ENCODE measurements at regions not wholly inside any gene's neighbourhood (a gene's known extent, or its start where the extent isn't known, plus 50 kb on each side); places are given as distances from the start of the nearest gene placed in this dataset.

DNA sequence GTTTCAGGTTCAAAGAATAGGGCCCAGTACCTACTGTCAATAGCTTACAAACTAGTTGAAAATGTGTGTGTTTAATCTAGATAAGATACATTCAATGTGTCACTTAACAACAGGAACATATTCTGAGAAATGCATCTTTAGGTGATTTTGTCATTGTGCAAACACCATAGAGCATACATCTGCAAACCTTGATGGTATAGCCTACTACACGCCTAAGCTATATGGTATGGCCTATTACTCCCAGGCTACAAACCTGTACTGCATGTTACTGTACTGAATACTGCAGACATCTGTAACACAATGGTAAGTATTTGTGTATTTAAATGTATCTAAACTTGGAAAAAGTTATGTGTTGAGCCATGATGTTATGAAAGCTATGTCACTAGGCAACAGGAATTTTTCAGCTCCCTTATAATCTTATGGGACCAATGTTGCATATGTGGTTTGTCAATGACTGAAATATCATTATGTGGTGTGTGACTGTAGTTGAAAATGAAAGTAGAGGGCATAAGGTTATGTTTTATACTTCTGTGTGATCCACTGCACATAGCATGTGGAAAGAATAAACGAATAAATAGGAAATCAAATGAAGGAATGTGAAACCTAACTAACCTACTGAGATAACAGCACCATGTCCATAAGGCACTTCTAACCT, 129.0 kb upstream of the CAMK1G start:
- DNase-seq, result no peak

DNA sequence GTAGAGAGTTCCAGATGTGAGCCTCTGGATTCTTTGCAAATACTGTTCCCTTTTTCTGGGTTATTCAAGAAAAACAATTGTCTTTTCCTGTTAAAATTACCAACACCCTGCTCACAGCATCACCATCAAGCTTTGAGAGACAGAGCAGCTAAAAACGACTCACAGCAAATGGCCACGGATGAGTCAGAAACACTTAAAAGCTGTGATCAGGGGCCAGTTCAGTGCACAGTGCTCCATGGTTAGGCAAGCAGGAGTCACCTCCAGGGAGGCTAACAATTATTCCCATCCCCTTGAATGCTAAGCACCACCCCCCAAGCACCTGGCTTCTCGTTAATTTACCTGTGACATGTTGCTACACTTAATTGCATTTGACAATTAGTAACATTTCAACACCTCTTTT, 128.4 kb upstream of the CAMK1G start:
- DNase-seq, result no peak

DNA sequence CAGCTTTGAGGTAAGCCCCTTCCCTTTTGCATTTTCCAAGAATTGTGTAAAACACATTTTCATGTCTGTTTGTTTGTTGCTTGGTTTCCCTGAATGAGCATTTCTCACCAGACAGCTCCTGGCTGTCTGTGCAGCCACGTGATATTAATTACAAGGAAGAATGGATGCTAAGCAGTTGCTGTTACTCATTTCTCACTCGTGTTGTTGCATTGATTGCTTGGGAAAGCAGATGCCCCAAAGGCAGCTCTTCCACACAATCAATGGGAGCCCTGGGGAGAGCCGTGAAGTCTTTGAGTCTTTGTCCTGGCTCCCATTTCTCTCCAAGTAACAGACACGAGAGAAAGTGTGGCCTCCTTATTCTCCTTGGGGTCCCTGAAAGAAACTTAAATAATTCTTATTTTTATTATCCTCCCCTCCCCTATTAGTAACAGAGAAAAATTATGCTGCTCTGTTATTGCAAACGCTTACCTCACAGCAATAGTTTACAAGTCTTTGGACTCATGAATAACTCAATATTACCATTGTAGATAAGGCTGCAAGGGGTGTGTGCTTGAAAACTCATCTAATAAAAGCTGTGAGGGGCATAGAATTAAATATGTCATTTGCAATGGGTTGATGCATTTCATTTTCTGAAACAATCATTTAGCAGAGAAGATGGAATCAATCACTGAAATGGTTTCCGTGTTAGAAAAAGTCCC, 127.7 kb upstream of the CAMK1G start:
- DNase-seq, result no peak

DNA sequence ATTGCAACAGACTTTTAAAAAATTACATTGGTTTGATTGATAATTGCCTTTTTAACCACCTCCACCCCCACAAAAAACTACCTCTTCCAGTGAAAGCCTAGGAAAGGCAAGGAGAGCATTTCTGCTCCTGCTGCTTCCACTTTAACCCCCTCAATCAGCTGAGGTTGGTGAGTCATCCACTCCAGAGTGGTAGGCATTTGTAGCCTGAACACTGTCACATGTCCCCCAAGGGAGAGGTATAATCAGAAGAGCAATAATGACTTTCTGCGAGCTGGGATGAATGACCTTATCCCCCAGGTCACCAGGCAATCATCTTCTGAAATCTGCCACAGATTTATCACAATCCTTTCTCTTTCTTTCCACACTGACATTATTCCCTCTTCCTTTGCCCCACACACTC, 126.6 kb upstream of the CAMK1G start:
- DNase-seq, result no peak

DNA sequence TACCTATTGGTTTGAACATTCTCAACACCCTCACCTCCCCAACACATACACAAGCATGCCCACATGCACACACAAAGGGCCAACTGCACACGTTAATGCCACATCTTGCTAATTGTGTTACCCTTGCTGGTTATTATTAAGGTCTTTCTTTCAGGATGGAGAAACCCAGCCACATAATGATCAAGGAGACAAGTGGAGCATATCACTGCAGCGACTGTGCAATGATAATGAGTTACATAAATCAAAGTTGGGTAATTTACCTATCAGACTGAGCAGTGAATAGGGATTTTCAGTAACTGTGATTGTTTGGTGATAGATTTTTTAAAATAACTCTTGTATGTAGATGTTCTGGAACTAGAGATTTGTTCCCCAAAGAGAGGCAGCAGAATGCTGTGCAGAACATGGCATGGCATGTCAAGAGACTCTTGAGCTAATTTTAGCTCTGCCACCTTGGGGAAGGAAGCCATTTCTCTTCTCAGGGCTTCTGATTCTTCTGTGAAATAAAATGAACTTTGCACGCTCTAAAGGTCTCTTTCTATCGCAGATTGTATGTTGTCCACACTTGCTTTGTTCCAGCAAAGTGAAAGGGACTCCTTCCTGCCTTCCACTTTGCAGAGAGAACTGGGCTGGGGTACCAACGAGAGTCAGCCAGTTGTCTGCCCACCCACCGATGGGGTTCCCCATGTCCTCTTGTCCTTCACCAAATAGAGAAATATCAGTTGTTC, 126.0 kb upstream of the CAMK1G start:
- DNase-seq, result no peak

DNA sequence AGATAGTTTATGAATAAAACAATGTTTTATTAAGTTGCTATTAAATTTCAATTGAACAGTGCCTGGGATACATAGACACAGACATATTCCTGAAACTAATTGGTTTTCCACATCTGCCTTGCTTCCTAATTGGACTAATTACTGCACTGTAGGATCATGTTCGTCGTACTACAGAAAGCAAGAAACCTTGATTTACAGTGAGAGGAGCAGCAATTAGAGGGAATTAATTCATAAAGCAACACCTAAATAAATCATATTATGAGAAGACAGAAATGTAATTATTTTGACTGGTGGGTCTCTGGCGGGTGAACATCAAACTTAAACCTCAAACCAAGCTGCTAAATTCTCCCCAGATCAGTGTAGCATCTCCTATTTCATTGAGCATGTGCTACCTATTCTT, 124.6 kb upstream of the CAMK1G start:
- no peak for DNase-seq

DNA sequence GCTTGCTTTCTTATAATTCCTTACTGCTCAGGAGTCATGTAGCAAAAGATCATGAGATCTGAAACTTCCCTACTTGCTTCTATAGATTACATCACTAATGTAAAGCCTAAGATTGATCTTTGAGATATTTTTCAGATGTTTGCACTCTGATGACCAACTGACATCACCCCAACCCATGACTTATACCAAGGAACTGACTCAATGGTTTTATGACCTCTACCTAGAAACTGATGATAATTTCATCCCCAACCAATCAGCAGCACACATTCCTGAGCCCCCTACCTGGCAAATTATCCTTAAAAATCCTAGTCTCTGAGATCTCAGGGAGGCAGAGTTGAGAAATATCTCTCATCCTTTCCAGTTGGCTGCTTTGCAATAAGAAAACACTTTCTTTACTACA, 122.3 kb upstream of the CAMK1G start:
- no peak for DNase-seq

DNA sequence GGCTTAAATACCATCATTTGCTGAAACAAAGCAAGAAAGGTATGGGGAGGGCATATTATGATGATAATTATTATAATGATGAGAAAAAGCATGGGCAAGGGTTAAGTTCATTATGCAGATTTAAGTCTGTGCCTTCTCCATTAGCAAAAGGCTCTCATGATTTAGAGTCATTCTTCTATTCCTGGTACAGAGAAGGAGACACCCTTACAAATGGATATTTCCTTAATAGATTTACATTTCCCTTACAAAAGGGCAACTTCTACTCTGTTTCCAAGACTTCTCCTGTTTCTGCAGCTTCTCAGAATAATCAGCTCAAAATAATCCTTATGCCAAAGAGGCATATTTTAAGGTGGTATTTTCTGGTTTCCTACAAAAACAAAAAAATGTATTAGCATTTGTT, 121.1 kb upstream of the CAMK1G start:
- no peak for DNase-seq

DNA sequence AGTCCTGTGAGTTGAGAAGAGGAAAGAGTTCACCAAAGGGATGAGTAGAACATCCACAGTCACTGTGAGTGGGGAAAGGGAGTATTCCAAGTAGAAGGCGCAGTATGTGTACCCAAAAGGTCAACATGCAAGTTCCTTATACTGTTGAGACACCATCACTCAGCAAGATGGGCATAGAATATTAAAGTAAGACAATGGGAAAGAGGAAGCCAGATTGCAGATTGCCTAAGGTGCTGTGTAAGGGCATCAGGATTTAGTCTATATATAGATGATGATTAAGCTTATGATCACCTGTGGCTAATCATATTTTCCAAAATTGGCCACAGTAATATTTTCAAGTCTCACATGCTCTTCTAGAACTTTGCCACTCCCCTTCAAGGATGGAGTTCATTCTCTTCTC, 120.1 kb upstream of the CAMK1G start:
- no peak for DNase-seq

DNA sequence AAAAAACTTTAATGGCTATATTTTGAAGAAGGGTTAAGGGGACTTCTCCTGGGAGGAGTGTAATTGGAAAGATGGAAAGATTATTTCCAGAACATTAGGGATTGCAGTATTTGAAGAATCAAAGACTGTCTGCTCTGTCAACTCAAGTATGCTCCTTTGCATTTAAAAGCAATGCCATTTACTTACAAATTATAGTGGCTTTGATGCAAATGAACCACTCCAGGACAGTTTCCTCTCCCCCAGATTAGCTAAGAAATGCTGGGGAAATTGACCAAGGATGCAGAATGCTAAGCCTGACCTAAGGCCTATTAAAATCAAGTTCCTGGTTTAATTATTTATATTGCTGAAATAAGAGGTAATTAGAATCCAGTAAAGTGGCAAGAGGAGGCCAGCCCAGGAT, 110.5 kb upstream of the CAMK1G start:
- DNase-seq, result no peak

DNA sequence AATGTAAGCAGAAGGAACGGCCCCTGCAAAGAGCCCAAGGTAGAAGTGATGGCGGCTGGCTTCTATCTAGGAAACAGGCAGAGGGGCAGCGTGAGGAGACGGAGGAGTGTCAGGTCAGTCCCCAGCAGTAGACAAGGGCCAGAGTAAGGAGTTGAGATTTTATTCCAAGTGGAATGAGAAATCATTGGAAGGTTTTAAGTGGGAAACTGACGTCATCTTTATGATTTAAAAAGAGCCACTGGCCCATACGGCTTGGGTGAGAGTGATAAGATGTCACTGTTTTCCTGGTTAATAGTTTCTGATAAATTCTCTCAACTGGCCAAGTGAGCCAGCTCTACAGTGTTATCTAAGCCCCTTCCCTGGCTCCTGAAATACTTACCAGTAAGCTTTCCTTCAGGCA, 103.2 kb upstream of the CAMK1G start:
- DNase-seq, result no peak

DNA sequence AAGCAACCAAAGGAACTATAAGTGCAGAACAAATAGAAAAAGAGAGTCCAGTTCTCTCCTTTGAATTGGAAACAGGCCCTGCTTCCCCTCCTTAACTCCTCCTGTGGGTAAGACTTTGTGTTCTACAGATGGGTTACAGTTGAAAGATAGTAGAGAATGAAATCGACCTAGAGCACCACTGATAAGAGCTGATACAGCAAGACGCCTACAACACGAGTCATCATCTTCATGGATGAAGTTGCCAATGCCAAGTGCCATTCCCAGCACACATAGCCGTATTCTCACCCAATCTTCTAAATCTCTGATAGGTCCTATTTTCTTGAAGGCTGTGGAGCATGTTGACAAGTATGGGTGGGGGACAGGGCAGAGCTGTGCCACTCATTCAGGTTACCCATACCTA, 99.8 kb upstream of the CAMK1G start:
- no peak for DNase-seq

DNA sequence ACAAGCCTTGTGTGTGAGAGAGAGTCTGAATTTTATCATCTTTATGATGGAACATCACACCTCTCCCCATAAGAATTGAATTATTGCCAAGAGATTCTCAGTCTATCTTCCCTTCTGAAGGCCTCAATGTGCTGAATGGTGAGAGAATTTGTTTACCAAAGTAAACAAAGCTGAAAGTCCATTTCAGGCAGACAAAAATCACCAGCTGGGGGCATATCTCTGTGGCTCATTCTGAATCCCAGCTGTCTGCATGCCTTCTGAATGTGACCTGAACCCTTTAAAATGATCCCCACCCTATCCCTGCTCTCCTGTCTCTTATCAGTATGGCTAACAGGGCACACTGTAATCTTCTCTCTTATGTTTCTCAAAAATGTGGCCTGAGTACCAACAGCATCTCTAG, 99.1 kb upstream of the CAMK1G start:
- no peak for DNase-seq

DNA sequence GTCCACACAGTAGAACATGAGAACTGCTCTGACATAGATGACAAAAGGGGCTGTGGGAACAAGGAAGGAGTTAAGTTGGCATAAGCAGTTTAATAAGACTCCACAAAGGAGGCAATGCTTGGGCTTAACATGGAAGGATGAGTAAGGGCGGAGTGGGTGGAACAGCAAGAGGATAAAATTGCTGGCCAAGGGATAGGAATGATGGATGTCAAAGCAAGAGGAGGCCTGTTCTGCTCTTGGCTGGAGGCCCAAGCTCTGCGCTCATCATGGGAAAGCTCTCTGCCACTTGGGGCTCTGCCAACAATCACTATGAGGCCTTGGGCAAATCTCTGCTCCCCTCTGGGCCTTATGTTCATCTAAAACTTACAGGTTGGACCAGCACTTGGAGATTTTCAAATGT, 98.3 kb upstream of the CAMK1G start:
- DNase-seq, result no peak

DNA sequence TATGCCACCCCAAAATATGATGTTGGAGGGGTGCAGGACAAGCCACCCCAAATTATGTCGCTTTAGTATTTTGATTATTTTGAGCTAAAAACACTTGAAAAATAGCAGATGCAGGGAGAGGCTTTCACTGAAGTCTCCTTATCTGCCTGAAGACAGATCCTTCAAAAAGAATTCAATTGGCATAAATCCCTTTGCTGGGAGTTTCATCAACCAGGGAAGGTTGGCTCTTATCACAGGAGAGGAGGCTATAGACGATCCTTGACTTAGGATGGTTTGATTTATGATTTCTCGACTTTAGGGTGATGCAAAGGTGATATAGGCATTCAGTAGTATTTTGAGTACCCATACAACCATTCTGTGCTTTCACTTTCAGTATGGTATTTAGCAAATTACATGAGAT, 97.8 kb upstream of the CAMK1G start:
- DNase-seq, result no peak

DNA sequence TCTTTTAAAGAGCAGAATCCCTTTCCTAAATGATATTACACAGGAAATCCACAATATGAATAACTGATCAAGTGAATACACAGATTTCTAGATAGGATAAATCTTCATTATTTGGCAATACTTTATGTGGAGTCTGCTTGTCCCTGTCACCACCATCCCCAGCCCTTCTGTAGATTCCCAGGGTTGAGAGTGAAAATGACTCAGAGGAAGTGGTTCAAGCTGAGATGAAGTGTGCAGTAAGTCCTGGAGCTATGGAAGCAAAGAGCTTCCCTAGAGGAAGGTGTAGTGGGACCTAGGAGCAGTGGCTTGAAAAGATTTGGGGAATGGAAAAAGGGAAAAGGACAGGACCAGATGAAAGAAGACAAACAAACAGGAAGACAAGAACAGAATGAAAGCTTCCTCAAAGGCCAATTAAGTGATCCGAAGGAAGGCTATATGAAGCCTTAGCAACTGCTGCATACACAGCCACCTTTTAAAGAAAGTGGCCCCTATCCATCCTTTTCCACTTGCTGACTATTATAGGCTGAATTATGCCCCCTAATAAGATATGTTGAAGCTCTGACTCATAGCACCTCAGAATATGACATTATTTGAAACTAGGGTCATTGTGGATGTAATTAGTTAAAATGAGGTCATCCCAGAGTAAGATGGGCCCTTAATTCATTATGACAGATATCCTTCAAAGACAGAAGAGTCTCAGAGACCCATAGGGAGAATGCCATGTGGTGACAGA, 96.5 kb upstream of the CAMK1G start:
- DNase-seq, result no peak

DNA sequence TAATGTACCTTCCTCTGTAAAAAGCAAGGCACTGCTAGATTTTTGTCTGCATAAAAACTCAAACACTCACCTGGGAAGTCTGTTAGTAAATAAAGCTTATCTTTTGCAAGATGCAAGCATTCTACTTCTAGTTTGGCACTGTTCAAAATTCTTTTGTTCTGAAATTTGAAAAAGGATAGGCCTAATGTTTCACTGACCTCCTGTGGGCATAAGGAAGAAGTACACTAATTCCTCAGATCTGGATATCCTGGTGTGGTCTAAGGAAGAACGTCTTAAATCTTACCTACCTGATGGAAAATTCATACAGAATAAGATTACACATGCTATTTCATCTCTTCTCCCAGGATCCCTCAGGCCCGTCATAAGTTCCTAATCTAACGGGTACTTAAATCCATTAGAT, 93.5 kb upstream of the CAMK1G start:
- no peak for DNase-seq

DNA sequence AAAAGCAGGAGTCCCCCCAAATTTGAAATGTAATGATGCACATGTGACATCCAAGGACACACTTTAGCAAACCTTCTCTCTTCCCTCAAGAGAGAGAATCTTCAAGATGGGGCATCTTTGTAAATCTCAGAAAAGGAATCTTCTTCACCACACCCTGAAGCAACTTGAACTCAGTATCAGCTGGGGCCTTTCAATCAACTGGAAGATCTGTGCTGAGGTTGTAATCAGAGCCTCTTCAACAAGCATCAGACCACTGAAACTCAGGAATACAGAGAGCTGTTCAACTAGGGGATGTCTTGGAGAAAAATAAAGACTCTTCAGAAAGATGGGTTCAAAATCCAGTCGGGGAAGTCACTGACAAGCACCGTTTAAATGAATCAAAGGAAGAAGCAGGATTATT, 92.5 kb upstream of the CAMK1G start:
- no peak for DNase-seq

DNA sequence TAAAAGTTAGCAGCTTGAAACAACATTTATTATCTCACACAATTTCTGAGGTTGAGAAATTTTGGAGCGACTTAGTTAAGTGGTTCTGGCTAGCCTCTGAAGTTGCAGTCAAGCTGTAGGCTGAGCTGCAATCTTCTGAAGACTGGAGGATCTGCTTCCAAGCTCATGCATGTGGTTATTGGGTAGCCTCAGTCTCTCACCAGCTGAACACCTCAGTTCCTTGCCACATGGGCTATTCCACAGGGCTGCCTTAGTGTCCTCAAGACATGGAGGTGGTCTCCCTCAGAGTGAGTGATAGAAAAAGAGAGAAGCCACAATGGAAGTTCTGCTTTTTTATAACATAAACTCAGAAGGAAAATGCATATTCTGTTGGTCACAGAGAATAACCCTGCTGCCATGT, 92.0 kb upstream of the CAMK1G start:
- no peak for DNase-seq

DNA sequence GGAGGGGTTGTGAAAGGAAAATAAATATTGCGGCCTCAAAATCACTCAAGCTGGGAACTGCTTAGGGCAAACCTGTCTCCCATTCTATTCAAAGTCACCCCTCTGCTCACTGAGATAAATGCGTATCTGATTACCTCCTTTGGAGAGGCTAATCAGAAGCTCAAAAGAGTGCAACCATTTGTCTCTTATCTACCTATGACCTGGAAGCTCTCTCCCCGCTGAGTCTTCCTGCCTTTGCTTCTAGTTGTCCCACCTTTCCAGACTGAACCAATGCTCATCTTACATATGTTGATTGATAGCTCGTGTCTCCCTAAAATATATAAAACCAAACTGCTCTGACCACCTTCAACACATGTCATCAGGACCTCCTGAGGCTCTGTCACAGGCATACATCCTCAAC, 91.6 kb upstream of the CAMK1G start:
- no peak for DNase-seq

DNA sequence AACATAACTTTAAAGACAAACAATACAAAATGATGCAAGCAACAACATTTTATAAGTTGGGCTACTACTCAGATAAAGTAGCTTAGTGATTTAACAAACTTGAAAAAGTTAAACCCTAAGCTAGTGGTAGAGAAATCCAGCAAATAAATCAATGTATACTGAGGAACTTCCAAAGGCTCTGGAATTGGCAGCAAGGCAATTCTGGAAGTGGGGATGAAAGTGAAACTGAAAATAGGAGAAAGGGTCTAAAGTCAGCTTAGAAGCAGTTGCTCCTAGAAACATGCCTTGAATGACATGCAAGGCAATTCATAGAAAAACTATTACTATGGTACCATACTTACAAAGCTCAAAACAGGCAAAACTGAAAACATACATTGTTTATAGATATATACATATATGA, 90.0 kb upstream of the CAMK1G start:
- no peak for DNase-seq

DNA sequence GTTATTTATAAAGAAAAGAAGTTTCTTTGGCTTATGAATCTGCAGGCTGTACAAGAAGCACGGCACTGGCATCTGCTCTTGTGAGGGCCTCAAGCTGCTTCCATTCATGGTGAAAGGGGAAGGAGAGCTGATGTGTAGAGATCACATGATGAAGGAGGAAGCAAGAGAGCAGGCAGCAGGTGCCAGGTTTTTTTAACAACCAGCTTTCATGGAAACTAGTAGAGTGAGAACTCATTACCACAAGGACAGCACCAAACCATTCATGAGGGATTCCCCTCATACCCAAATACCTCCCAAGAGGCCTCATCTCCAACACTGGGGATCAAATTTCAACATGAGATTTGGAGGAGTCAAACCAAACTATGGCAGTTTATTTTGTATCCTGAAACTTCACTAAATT, 85.8 kb upstream of the CAMK1G start:
- no peak for DNase-seq

DNA sequence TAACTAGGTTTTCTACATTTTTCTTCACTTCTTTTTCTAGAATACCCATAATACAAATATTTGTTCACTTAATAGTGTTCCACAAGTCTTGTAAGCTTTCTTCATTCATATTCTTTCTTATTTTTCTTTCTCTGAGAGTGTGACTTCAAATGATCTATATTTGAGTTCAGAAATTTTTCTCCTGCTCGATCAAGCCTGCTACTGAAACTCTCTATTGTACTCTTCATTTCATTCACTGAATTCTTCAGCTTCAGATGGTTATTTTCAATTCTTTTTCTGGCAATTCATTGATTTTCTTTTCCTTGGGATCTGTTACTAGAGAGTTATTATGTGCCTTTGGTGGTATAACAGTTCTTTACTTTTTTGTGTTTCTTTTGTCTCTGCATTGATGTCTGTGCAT, 82.5 kb upstream of the CAMK1G start:
- no peak for DNase-seq

DNA sequence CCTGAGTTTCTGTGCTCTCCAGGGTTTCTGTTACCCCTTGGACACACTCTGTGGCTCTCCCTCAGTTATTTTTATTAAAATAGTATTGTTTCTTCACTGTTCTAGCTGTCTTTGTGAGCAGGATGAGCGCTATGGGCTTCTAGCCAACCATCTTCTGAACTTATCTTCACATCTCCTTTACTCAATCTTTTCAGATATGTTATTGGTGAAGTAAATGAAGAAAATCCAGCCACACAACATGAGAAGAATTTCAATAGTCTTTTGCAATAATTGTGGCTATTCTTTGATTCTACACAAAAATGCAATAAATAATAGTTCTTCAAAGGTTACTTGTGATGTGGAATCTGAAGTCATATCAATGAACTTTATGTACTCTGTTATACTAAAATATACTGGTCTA, 80.3 kb upstream of the CAMK1G start:
- DNase-seq, result no peak

All from RPMI8226 (cell line).